Smooth muscle cell (in vitro differentiated cells): ENCODE measurements at regions not wholly inside any gene's neighbourhood (a gene's known extent, or its start where the extent isn't known, plus 50 kb on each side); places are given as distances from the start of the nearest gene placed in this dataset.
"Not testable (repeated sequence)": the region's sequence is repeated elsewhere in the genome, so short reads cannot be mapped to it uniquely, and the experiment has no call there.

Source experiments
- DNase-seq: peaks from one replicate; lab custom pipeline; 2025; ENCODE audit not compliant: unreplicated experiment; lab: John Stamatoyannopoulos, UW
- H2AFZ ChIP-seq: fragments of 200-600 bp; sonication (generic); 2 replicates; pipeline ENCODE4 v1.6.0; 2016; ENCODE audit warnings: antibody characterized with exemption, low read depth, mild to moderate bottlenecking
- H3F3A ChIP-seq: fragments of 200-600 bp; sonication (generic); 2 replicates; pipeline ENCODE4 v1.6.0; 2017; ENCODE audit warnings: antibody characterized with exemption, low read depth
- H3K27ac ChIP-seq: fragments of 200-600 bp; sonication (generic); 2 replicates; pipeline ENCODE4 v1.5.1; 2016; ENCODE audit warnings: low read depth, mild to moderate bottlenecking
- H3K27me3 ChIP-seq: fragments of 200-600 bp; sonication (generic); 2 replicates; pipeline ENCODE4 v1.6.1; 2016; ENCODE audit warnings: low read depth, mild to moderate bottlenecking
- H3K36me3 ChIP-seq: fragments of 200-600 bp; sonication (generic); 2 replicates; pipeline ENCODE4 v1.5.1; 2016; ENCODE audit warnings: low read depth
- H3K4me1 ChIP-seq: fragments of 200-600 bp; sonication (generic); 2 replicates; pipeline ENCODE4 v1.5.1; 2016; ENCODE audit warnings: low read depth
- H3K4me2 ChIP-seq: fragments of 200-600 bp; sonication (generic); 2 replicates; pipeline ENCODE4 v1.6.0; 2016; ENCODE audit warnings: mild to moderate bottlenecking
- H3K4me3 ChIP-seq: fragments of 200-600 bp; sonication (generic); 2 replicates; pipeline ENCODE4 v1.5.1; 2016; ENCODE audit warnings: mild to moderate bottlenecking
- H3K79me2 ChIP-seq: fragments of 200-600 bp; sonication (generic); 2 replicates; pipeline ENCODE4 v1.6.0; 2016; ENCODE audit warnings: low read depth, mild to moderate bottlenecking
- H3K9ac ChIP-seq: fragments of 200-600 bp; sonication (generic); 2 replicates; pipeline ENCODE4 v1.6.0; 2016; ENCODE audit warnings: low read depth
- H3K9me3 ChIP-seq: fragments of 200-600 bp; sonication (generic); replicated peaks from 2 replicates; pipeline ENCODE4 v1.5.1; 2016; ENCODE audit warnings: low read depth
- H4K20me1 ChIP-seq: fragments of 200-600 bp; sonication (generic); 2 replicates; pipeline ENCODE4 v1.6.0; 2016; ENCODE audit warnings: low read depth
- WGBS: methylation state at CpG from one replicate; pipeline ENCODE4 v1.1.7; 2016; ENCODE audit warnings: low lambda C conversion rate; 5-methylcytosine and 5-hydroxymethylcytosine counted together
- TF ChIP-seq, protein P1 (sequence below): fragments of 200-600 bp; sonication (generic); IDR thresholded peaks from 2 replicates; pipeline ENCODE4 v1.5.1; 2017; ENCODE audit warnings: borderline replicate concordance, mild to moderate bottlenecking, antibody characterized with exemption; ENCODE audit not compliant: insufficient read depth, poor library complexity, severe bottlenecking

DNA sequence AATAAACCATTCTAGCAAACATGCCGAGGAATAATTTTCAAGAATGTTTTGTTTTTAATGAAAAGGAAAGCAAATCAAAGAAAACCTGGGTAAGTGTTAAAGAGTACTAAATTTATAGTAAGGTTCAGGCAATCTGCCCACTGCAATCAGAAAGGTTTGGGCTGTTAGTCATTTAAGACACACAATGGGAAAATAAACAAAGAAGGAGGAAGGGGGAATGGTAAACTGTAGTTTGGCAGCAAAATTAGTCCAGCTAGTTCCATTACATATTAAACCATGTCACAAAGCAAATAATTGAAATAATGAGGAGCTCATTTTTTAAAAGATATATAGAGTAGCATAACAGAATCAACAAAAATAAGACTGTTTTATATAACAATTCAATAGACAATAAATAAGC is 87.5 kb upstream of the COPS8 start:
- Histone ChIP-seq H3K27ac (no peak overlapping the region), H3F3A (no peaks in the 10 kb centered on the region), H2AFZ (no peak overlapping the region), H3K9me3 (no peaks in the 10 kb centered on the region), H3K27me3 (no peaks in the 10 kb centered on the region), H3K4me2 (no peak overlapping the region), H3K4me1 (no peaks in the 10 kb centered on the region), H3K79me2 (no peaks in the 10 kb centered on the region), H3K4me3 (no peak overlapping the region), H4K20me1 (no peaks in the 10 kb centered on the region), H3K36me3 (no peaks in the 10 kb centered on the region), H3K9ac (no peak overlapping the region)
- DNase-seq = no peak
- TF ChIP-seq, protein P1, sequence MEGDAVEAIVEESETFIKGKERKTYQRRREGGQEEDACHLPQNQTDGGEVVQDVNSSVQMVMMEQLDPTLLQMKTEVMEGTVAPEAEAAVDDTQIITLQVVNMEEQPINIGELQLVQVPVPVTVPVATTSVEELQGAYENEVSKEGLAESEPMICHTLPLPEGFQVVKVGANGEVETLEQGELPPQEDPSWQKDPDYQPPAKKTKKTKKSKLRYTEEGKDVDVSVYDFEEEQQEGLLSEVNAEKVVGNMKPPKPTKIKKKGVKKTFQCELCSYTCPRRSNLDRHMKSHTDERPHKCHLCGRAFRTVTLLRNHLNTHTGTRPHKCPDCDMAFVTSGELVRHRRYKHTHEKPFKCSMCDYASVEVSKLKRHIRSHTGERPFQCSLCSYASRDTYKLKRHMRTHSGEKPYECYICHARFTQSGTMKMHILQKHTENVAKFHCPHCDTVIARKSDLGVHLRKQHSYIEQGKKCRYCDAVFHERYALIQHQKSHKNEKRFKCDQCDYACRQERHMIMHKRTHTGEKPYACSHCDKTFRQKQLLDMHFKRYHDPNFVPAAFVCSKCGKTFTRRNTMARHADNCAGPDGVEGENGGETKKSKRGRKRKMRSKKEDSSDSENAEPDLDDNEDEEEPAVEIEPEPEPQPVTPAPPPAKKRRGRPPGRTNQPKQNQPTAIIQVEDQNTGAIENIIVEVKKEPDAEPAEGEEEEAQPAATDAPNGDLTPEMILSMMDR = no peak
- WGBS = 95% methylated on average over 1 of the region's 1 CpG

DNA sequence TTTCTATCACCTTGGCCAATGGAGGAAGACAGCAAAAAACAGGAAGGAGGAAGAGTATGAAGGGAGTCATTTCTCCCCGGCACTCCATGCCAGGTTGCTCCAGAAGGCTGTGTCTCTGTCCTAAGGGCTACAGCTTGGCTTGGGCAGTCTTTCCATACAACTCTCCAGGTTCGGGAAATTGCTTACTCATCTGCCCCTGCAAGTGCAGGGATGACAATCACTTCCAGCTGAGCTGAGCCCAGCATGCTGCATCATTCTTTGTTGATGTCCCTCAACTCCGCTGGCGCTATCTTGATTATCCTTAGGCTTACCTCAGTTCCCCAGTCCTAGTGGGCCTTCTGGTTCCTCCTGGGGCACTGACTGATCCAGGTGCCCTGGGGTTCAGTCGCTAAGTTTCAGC is 86.9 kb upstream of the COPS8 start:
- H3K4me2 ChIP-seq = no peak overlapping the region
- TF ChIP-seq, protein P1 = no peak
- 87% methylated on average over 5 of the region's 5 CpGs for WGBS
- no peaks in the 10 kb centered on the region for H3F3A ChIP-seq
- no peak overlapping the region for H2AFZ ChIP-seq
- no peaks in the 10 kb centered on the region for H3K36me3 ChIP-seq
- H3K4me1 ChIP-seq = no peaks in the 10 kb centered on the region
- H4K20me1 ChIP-seq = no peaks in the 10 kb centered on the region
- H3K4me3 ChIP-seq = no peak overlapping the region
- no peak overlapping the region for H3K27ac ChIP-seq
- H3K27me3 ChIP-seq = no peaks in the 10 kb centered on the region
- no peaks in the 10 kb centered on the region for H3K79me2 ChIP-seq
- H3K9me3 ChIP-seq = no peaks in the 10 kb centered on the region
- no peak overlapping the region for H3K9ac ChIP-seq
- no peak for DNase-seq

DNA sequence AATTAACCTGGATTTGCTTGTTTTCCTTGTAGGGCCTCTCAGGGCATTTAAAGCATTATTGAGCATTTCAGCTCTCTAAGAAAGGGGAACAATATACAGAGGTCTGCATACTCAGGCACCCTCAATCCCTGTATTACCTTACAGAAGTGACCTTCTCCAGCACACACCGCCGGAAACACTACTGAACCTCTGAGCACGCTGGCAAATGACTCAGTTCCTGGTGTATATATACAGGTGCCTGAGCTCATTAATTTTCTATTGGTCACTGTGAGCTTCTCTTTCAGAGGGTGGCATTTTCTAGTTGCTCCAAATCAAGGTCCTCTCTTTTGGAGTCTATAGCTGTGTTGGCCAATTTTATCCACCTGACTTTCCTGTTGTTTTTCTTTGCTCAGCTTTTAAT is 85.2 kb upstream of the COPS8 start:
- Histone ChIP-seq H3K9ac (no peak overlapping the region), H4K20me1 (no peaks in the 10 kb centered on the region), H3F3A (no peaks in the 10 kb centered on the region), H2AFZ (no peak overlapping the region), H3K4me2 (no peak overlapping the region), H3K36me3 (no peaks in the 10 kb centered on the region), H3K27ac (no peak overlapping the region), H3K9me3 (no peaks in the 10 kb centered on the region), H3K79me2 (no peaks in the 10 kb centered on the region), H3K27me3 (no peaks in the 10 kb centered on the region), H3K4me1 (no peaks in the 10 kb centered on the region), H3K4me3 (no peak overlapping the region)
- TF ChIP-seq, protein P1 = no peak
- 97% methylated on average over 3 of the region's 3 CpGs for WGBS
- DNase-seq = no peak

GRCh38 chr2:237005341-237005740 is 80.3 kb upstream of the COPS8 start:
- H3F3A ChIP-seq, H2AFZ ChIP-seq, H3K27me3 ChIP-seq, H3K4me1 ChIP-seq, H4K20me1 ChIP-seq, H3K27ac ChIP-seq, DNase-seq, H3K4me2 ChIP-seq, H3K9me3 ChIP-seq, H3K9ac ChIP-seq, H3K36me3 ChIP-seq, H3K79me2 ChIP-seq, H3K4me3 ChIP-seq: not testable (repeated sequence)
- 97% methylated on average over 17 of the region's 17 CpGs for WGBS
